Heart left ventricle (tissue), 13 donors: ENCODE measurements at regions not wholly inside any gene's neighbourhood (a gene's known extent, or its start where the extent isn't known, plus 50 kb on each side); places are given as distances from the start of the nearest gene placed in this dataset.

ENCODE experiments used
- POLR2A ChIP-seq, 2 donors: fragments of 450-650 bp; IDR thresholded peaks; one replicate each; pipeline ENCODE4 v1.6.1; 2017; ENCODE audit warnings: antibody characterized with exemption in 2 of 2, mild to moderate bottlenecking in 2 of 2, moderate library complexity in 2 of 2
- TF ChIP-seq, protein P1 (sequence below), 12 donors: fragments of 200-600 bp; sonication (generic) in 4 of 12; IDR thresholded peaks; one replicate each; pipeline versions ENCODE4 v1.5.0 to v1.8.0; 2018 to 2022; ENCODE audit warnings: antibody characterized with exemption in 12 of 12, mild to moderate bottlenecking in 5 of 12
- donor health status: ischemic (EF 13 %, LVEDD 7.1; RV severe dilation, severe dysfunction).
- donor health status: DM: no; HTN: yes; CAD: no.
- donor health status: DM: no; HTN: no; CAD: no.
- donor health status: ischemic (EF 25% LVEDD 6.9; RV normal size, moderate dysfunction).
- donor health status: ischemic (EF 25% LVEDD 5.7; RV mildly dilated, moderate dysfunction).
- donor health status: ischemic (EF 35%, LVEDD 5.7; RV mildly dilated, moderate dysfunction).
- donor health status: nonischemic (EF 11% LVEDD 7.7; RV severe dilation, severe dysfunction).
- donor health status: DM: yes; HTN: yes; CAD: no.
- donor health status: PGD.
- donor health status: ischemic (EF 29% LVEDD 5.4; RV normal size, mild dysfunction).
- donor health status: nonischemic (EF 23%, LVEDD 6.1; RV moderate dilation, normal function).

DNA sequence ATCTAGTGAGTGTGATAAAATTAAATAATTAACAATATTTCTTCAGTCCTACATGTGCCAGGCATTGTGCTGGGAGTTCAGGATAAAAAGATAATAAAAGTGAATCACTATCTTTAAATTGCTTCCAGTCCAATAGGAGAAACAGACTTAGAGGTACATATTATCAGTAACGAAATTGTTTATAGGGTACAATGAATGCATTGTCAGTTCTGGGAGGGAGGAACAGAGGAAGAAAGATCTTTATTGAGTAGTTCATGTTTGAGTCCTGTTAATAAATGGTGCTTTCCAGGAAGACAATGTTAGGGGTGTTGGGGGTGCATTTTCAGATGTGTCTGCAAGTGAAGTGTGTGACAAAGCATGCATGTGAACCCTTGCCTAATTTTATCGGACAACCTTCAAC lies 183.1 kb downstream of the OGFRL1 start:
- TF ChIP-seq POLR2A (IDR thresholded peaks at IDR 0.05): no peak
- TF ChIP-seq, protein P1, sequence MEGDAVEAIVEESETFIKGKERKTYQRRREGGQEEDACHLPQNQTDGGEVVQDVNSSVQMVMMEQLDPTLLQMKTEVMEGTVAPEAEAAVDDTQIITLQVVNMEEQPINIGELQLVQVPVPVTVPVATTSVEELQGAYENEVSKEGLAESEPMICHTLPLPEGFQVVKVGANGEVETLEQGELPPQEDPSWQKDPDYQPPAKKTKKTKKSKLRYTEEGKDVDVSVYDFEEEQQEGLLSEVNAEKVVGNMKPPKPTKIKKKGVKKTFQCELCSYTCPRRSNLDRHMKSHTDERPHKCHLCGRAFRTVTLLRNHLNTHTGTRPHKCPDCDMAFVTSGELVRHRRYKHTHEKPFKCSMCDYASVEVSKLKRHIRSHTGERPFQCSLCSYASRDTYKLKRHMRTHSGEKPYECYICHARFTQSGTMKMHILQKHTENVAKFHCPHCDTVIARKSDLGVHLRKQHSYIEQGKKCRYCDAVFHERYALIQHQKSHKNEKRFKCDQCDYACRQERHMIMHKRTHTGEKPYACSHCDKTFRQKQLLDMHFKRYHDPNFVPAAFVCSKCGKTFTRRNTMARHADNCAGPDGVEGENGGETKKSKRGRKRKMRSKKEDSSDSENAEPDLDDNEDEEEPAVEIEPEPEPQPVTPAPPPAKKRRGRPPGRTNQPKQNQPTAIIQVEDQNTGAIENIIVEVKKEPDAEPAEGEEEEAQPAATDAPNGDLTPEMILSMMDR (IDR thresholded peaks at IDR 0.05): no peak
